ENCODE measurements at regions not wholly inside any gene's neighbourhood (a gene's known extent, or its start where the extent isn't known, plus 50 kb on each side); places are given as distances from the start of the nearest gene placed in this dataset.

- Histone ChIP-seq H3K9me2 (ENCODE audit: insufficient read depth) (peaks cover 8% of the 10 kb centered on the region; the same call in 1 of the 2 replicates), H2AFZ (no peak overlapping the region), H3K36me3 (ENCODE audit: insufficient read depth) (no peaks in the 10 kb centered on the region), H3K27ac (ENCODE audit: low read depth) (no peak overlapping the region), H3K4me2 (no peak overlapping the region), H3F3A (replicated peaks; ENCODE audit: low read depth) (no peaks in the 10 kb centered on the region), H3K4me1 (ENCODE audit: insufficient read depth) (no peaks in the 10 kb centered on the region), H3K27me3 (ENCODE audit: insufficient read depth) (no peaks in the 10 kb centered on the region), H3K79me2 (replicated peaks; ENCODE audit: insufficient read depth) (no peaks in the 10 kb centered on the region), H4K20me1 (replicated peaks; ENCODE audit: insufficient read depth) (no peaks in the 10 kb centered on the region), H3K4me3 (no peak overlapping the region)
- DNase-seq (ENCODE audit: low spot score) (no peak), ATAC-seq (no peak)
- Mint-ChIP-seq H3K27ac (no peak overlapping the region), H3K9me3 (no peaks in the 10 kb centered on the region; the same call in 1 of the 3 replicates), H3K4me1 (peaks cover 8% of the 10 kb centered on the region), H3K27me3 (ENCODE audit: insufficient read depth, low read depth, poor library complexity) (peaks cover 7% of the 10 kb centered on the region), H3K36me3 (ENCODE audit: low read depth) (no peaks in the 10 kb centered on the region), H3K4me3 (no peak overlapping the region)
- TF ChIP-seq JUNB (IDR thresholded peaks at IDR 0.05; ENCODE audit: unreplicated experiment) (no peak), CTCF (conservative IDR thresholded peaks at IDR 0.05; ENCODE audit: low read depth in 2 of 2) (peak in 1 of 2 experiments; percentile 30; a peak in 1 of 4 replicates)
Measured at GRCh38 chr1:37308031-37308960, 166.1 kb upstream of the ZC3H12A start.

DNA sequence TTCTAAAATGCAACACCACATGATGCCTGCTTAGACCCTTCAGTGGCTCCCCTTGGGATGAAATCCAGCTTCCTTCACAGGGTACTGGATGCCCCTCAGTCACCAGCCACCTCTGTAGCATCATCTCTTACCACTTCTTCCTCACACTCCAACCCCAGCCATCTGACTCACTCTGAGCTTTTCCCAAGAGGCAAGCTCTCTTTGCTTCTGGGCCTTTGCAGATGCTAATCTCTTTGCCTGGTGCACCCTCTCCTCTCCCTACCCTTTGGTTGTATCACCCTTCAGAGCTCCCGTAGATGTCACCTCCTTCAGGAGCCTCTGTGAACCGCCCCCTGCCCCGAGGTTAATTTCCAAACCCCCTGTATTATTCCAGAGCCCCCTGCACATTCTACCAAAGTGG lies 164.8 kb upstream of the ZC3H12A start:
- DNase-seq (ENCODE audit: low spot score) (no peak), ATAC-seq (no peak)
- no peaks in the 10 kb centered on the region for H3K36me3 Mint-ChIP-seq (ENCODE audit: low read depth)
- Histone ChIP-seq H3K36me3 (ENCODE audit: insufficient read depth) (no peaks in the 10 kb centered on the region), H3K4me1 (ENCODE audit: insufficient read depth) (peaks cover 7% of the 10 kb centered on the region), H3K4me2 (no peak overlapping the region), H3K79me2 (replicated peaks; ENCODE audit: insufficient read depth) (no peaks in the 10 kb centered on the region), H3K27ac (ENCODE audit: low read depth) (no peak overlapping the region), H3F3A (replicated peaks; ENCODE audit: low read depth) (no peaks in the 10 kb centered on the region), H3K9me2 (ENCODE audit: insufficient read depth) (peaks cover 15% of the 10 kb centered on the region; the same call in 1 of the 2 replicates), H2AFZ (no peak overlapping the region), H3K27me3 (ENCODE audit: insufficient read depth) (no peaks in the 10 kb centered on the region), H3K4me3 (no peak overlapping the region), H4K20me1 (replicated peaks; ENCODE audit: insufficient read depth) (no peaks in the 10 kb centered on the region)
- H3K4me1 Mint-ChIP-seq: peaks cover 18% of the 10 kb centered on the region
- no peak for TF ChIP-seq REST (IDR thresholded peaks at IDR 0.05; ENCODE audit: unreplicated experiment)
- no peak for TF ChIP-seq NANOG (IDR thresholded peaks at IDR 0.05; ENCODE audit: borderline replicate concordance)
- TF ChIP-seq EZH2phosphoT487 (IDR thresholded peaks at IDR 0.05; ENCODE audit: unreplicated experiment): no peak
- no peak for TF ChIP-seq EZH2 (IDR thresholded peaks at IDR 0.05; ENCODE audit: low read depth, unreplicated experiment)
- no peak for TF ChIP-seq STAT1 (IDR thresholded peaks at IDR 0.05; ENCODE audit: unreplicated experiment)
- H3K4me3 Mint-ChIP-seq: no peak overlapping the region
- H3K27ac Mint-ChIP-seq: no peak overlapping the region
- H3K27me3 Mint-ChIP-seq (ENCODE audit: insufficient read depth, low read depth, poor library complexity): peaks cover 7% of the 10 kb centered on the region
- H3K9me3 Mint-ChIP-seq: no peaks in the 10 kb centered on the region; the same call in 1 of the 3 replicates
